Endodermal cell (in vitro differentiated cells): ENCODE measurements at regions not wholly inside any gene's neighbourhood (a gene's known extent, or its start where the extent isn't known, plus 50 kb on each side); places are given as distances from the start of the nearest gene placed in this dataset.

ENCODE experiments used
- DNase-seq: peaks from one replicate; pipeline ENCODE4 v3.0.0-alpha.2; 2017
- H3K27ac ChIP-seq: 2 replicates; pipeline ENCODE4 v1.5.1; 2013; ENCODE audit warnings: mild to moderate bottlenecking, low read depth, low read length, moderate library complexity
- H3K27me3 ChIP-seq: 2 replicates; pipeline ENCODE4 v1.6.1; 2013; ENCODE audit warnings: mild to moderate bottlenecking, low read length, moderate library complexity; ENCODE audit not compliant: insufficient read depth, control insufficient read depth, poor library complexity, severe bottlenecking
- H3K36me3 ChIP-seq: 2 replicates; pipeline ENCODE4 v1.7.0; 2013; ENCODE audit warnings: mild to moderate bottlenecking, low read length, moderate library complexity; ENCODE audit not compliant: control insufficient read depth, insufficient read depth
- H3K4me1 ChIP-seq: one replicate; pipeline ENCODE4 v1.7.0; 2013; ENCODE audit warnings: low read length; ENCODE audit not compliant: control insufficient read depth, insufficient read depth
- H3K4me3 ChIP-seq: 2 replicates; pipeline ENCODE4 v1.5.1; 2013; ENCODE audit warnings: mild to moderate bottlenecking, low read length, moderate library complexity
- H3K9ac ChIP-seq: 2 replicates; pipeline ENCODE4 v1.6.1; 2013; ENCODE audit warnings: mild to moderate bottlenecking, low read length, moderate library complexity; ENCODE audit not compliant: poor library complexity, severe bottlenecking; ENCODE audit errors: extremely low read depth
- H3K9me3 ChIP-seq: 2 replicates; pipeline ENCODE4 v1.6.1; 2013; ENCODE audit warnings: mild to moderate bottlenecking, low read length, moderate library complexity; ENCODE audit not compliant: control insufficient read depth
- H3K27ac Mint-ChIP-seq: 2 replicates; pipeline ENCODE4 v1.8.0; 2020; ENCODE audit warnings: mixed read lengths
- H3K27me3 Mint-ChIP-seq: 2 replicates; pipeline ENCODE4 v1.8.0; 2021; ENCODE audit warnings: mild to moderate bottlenecking, mixed read lengths; ENCODE audit not compliant: insufficient read depth
- H3K36me3 Mint-ChIP-seq: 2 replicates; pipeline ENCODE4 v1.8.0; 2020; ENCODE audit warnings: low read depth, mixed read lengths
- H3K4me1 Mint-ChIP-seq: 2 replicates; pipeline ENCODE4 v1.8.0; 2020; ENCODE audit warnings: mixed read lengths
- H3K4me3 Mint-ChIP-seq: 2 replicates; pipeline ENCODE4 v1.8.0; 2020; ENCODE audit warnings: mild to moderate bottlenecking, moderate library complexity, mixed read lengths
- H3K9me3 Mint-ChIP-seq: 2 replicates; pipeline ENCODE4 v1.8.0; 2020; ENCODE audit warnings: mild to moderate bottlenecking, mixed read lengths
- WGBS, 2 experiments: methylation state at CpG; one replicate each; pipeline versions ENCODE4 v1.1.5 to v1.1.7; 2013; ENCODE audit warnings: missing lambda C conversion rate in 2 of 2, mixed read lengths in 1 of 2; ENCODE audit not compliant: insufficient coverage in 1 of 2, insufficient read length in 1 of 2; 5-methylcytosine and 5-hydroxymethylcytosine counted together
- TF ChIP-seq, protein P1 (sequence below): fragments of 200-600 bp; sonication (generic); conservative IDR thresholded peaks from 2 replicates; pipeline ENCODE4 v1.5.0; 2021; ENCODE audit warnings: antibody characterized with exemption, mild to moderate bottlenecking

DNA sequence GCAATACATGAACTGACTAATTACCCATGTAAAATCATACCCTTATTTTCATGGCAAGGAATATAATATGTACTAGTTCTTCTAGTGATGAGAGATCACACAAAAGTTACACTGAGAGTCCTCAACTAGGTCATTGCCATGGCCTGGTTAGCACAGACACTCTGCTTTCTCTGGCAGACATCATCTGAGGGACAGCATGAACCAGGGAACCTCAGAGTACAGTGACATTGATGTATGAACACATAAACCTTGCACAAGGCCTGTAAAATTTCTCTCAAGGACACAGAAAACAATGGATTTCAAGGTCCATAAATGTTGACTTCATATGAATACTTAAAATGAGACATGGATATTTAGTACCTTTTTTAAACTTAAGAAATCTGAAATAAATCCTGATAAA, 108.8 kb upstream of the MAGI3 start:
- Histone ChIP-seq H3K9me3 (no peaks in the 10 kb centered on the region), H3K4me1 (peaks cover 18% of the 10 kb centered on the region), H3K9ac (no peak overlapping the region), H3K4me3 (no peak overlapping the region), H3K27me3 (no peaks in the 10 kb centered on the region), H3K36me3 (no peaks in the 10 kb centered on the region), H3K27ac (no peak overlapping the region)
- no peak for DNase-seq
- TF ChIP-seq, protein P1, sequence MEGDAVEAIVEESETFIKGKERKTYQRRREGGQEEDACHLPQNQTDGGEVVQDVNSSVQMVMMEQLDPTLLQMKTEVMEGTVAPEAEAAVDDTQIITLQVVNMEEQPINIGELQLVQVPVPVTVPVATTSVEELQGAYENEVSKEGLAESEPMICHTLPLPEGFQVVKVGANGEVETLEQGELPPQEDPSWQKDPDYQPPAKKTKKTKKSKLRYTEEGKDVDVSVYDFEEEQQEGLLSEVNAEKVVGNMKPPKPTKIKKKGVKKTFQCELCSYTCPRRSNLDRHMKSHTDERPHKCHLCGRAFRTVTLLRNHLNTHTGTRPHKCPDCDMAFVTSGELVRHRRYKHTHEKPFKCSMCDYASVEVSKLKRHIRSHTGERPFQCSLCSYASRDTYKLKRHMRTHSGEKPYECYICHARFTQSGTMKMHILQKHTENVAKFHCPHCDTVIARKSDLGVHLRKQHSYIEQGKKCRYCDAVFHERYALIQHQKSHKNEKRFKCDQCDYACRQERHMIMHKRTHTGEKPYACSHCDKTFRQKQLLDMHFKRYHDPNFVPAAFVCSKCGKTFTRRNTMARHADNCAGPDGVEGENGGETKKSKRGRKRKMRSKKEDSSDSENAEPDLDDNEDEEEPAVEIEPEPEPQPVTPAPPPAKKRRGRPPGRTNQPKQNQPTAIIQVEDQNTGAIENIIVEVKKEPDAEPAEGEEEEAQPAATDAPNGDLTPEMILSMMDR, result no peak
- H3K4me1 Mint-ChIP-seq, result peaks cover 44% of the 10 kb centered on the region
- no peak overlapping the region for H3K4me3 Mint-ChIP-seq
- H3K9me3 Mint-ChIP-seq, result no peaks in the 10 kb centered on the region
- peaks cover 2% of the 10 kb centered on the region for H3K27me3 Mint-ChIP-seq
- H3K27ac Mint-ChIP-seq, result no peak overlapping the region
- no peaks in the 10 kb centered on the region for H3K36me3 Mint-ChIP-seq

DNA sequence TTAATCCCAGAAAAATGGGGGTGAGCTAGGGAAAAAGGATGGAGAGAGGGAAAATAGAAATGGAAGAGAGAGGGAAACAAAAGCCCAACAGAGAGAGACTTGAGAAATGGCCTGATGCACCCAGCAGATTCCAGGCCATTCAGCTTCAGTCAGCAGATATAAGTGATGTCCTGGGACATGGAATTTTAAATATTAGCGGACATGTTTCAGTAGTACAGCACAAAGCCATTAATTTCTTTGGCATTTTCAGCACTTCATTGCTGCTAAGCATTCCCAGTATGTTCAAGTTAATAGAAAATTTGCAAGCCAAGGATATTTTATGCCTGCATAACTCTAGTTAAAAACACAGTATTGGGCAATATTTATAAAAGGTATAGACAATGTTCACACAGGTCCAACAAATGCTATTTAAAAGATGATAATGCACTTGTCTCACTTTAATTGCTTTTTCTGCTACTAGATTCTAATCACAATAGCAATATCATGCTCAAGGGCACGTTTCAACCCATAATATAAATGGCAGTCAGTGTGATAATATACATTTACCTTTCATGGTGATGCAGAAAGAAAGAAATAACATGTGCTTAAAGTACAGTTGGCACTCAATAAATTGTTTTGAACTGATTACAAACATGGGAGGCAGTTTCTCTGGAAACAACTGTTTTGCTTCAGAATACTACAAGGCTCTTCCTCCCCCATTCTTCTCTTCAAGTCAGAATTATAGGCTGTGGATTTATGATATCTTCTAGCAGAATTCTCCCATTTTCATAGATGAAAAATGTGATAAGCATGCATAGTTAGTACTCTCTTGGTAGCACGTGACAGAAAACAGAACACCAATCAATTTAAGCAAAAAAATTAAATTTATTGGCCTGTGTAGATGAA, 108.1 kb upstream of the MAGI3 start:
- H3K27ac ChIP-seq, result no peak overlapping the region
- peaks cover 17% of the 10 kb centered on the region for H3K4me1 ChIP-seq
- Mint-ChIP-seq H3K27me3 (peaks cover 2% of the 10 kb centered on the region), H3K4me1 (peaks cover 37% of the 10 kb centered on the region), H3K9me3 (no peaks in the 10 kb centered on the region), H3K36me3 (no peaks in the 10 kb centered on the region), H3K4me3 (no peak overlapping the region), H3K27ac (no peak overlapping the region)
- DNase-seq, result no peak
- 99 to 100% methylated on average over 1 to 3 of the region's 3 CpGs for WGBS, 2 experiments
- no peak overlapping the region for H3K9ac ChIP-seq
- H3K9me3 ChIP-seq, result no peaks in the 10 kb centered on the region
- H3K27me3 ChIP-seq, result no peaks in the 10 kb centered on the region
- TF ChIP-seq, protein P1, result no peak
- no peak overlapping the region for H3K4me3 ChIP-seq
- no peaks in the 10 kb centered on the region for H3K36me3 ChIP-seq

DNA sequence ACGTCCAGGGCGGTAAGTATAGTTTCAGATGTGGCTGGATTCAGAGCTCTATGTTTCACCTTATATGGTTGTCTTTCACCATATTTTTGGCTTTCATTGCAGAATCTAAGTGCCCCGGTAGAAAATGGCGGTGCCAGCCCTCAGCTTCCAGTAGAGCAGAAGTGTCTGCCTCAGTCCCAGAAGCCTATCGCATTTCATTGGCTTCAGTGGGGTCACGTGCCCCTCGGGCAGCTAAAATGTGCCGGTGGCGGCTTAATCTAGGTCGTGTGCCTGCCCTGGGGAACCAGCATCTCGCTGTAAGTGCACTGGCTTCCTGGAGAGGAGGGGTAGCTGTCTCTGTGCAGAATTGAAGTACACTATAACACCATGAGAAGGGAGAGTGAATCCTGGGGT, 107.4 kb upstream of the MAGI3 start:
- Histone ChIP-seq H3K9me3 (no peaks in the 10 kb centered on the region), H3K27ac (no peak overlapping the region)
- WGBS, 2 experiments, result 95 to 100% methylated on average over 4 to 11 of the region's 11 CpGs

More for the DNA sequence above, 107.4 kb upstream of the MAGI3 start:
- H3K4me1 Mint-ChIP-seq, result peaks cover 35% of the 10 kb centered on the region
- no peak overlapping the region for H3K4me3 ChIP-seq
- peaks cover 2% of the 10 kb centered on the region for H3K27me3 Mint-ChIP-seq
- TF ChIP-seq, protein P1, result no peak
- no peak overlapping the region for H3K27ac Mint-ChIP-seq
- H3K27me3 ChIP-seq, result no peaks in the 10 kb centered on the region
- H3K4me3 Mint-ChIP-seq, result no peak overlapping the region
- H3K4me1 ChIP-seq, result peaks cover 16% of the 10 kb centered on the region
- H3K9me3 Mint-ChIP-seq, result no peaks in the 10 kb centered on the region
- H3K36me3 Mint-ChIP-seq, result no peaks in the 10 kb centered on the region
- H3K9ac ChIP-seq, result no peak overlapping the region
- DNase-seq, result no peak
- H3K36me3 ChIP-seq, result no peaks in the 10 kb centered on the region
